HG03571 (cell line): ENCODE measurements at regions not wholly inside any gene's neighbourhood (a gene's known extent, or its start where the extent isn't known, plus 50 kb on each side); places are given as distances from the start of the nearest gene placed in this dataset.

Experiments used
- ATAC-seq: cut with Tn5 transposase; IDR thresholded peaks from one replicate; pipeline ENCODE4 v1.9.1; 2021; ENCODE audit not compliant: unreplicated experiment

- ATAC-seq = no peak
Measured at GRCh38 chr18:73742957-73743356, 404.7 kb downstream of the FBXO15 start.

- ATAC-seq = no peak
Measured at GRCh38 chr18:73741946-73742345, 405.7 kb downstream of the FBXO15 start.

- ATAC-seq = no peak
Measured at GRCh38 chr18:73739098-73739497, 408.5 kb downstream of the FBXO15 start.

GRCh38 chr18:73737990-73738389 lies 409.6 kb downstream of the FBXO15 start:
- no peak for ATAC-seq

- ATAC-seq = no peak
Measured at GRCh38 chr18:73735836-73736235, 411.8 kb downstream of the FBXO15 start.

GRCh38 chr18:73733806-73734314 lies 413.8 kb downstream of the FBXO15 start:
- ATAC-seq = no peak

- no peak for ATAC-seq
Measured at GRCh38 chr18:73733376-73733775, 414.3 kb downstream of the FBXO15 start.

- no peak for ATAC-seq
Measured at GRCh38 chr18:73728657-73729056, 419.0 kb downstream of the FBXO15 start.

- no peak for ATAC-seq
Measured at GRCh38 chr18:73724958-73725357, 422.7 kb downstream of the FBXO15 start.

GRCh38 chr18:73719611-73720010 lies 428.0 kb downstream of the FBXO15 start:
- no peak for ATAC-seq

- no peak for ATAC-seq
Measured at GRCh38 chr18:73717570-73717969, 430.1 kb downstream of the FBXO15 start.

GRCh38 chr18:73715210-73715670 lies 432.4 kb downstream of the FBXO15 start:
- no peak for ATAC-seq

GRCh38 chr18:73714466-73714865 lies 433.2 kb downstream of the FBXO15 start:
- no peak for ATAC-seq

- ATAC-seq = no peak
Measured at GRCh38 chr18:73711256-73711655, 436.4 kb downstream of the FBXO15 start.

GRCh38 chr18:73708591-73708990 lies 439.0 kb downstream of the FBXO15 start:
- no peak for ATAC-seq

GRCh38 chr18:73707035-73707434 lies 440.6 kb downstream of the FBXO15 start:
- ATAC-seq = no peak

- ATAC-seq = no peak
Measured at GRCh38 chr18:73697353-73697752, 450.3 kb downstream of the FBXO15 start.

- no peak for ATAC-seq
Measured at GRCh38 chr18:73696698-73697097, 450.9 kb downstream of the FBXO15 start.

GRCh38 chr18:73696171-73696570 lies 451.5 kb downstream of the FBXO15 start:
- ATAC-seq = no peak

- ATAC-seq = no peak
Measured at GRCh38 chr18:73693091-73693490, 454.5 kb downstream of the FBXO15 start.

GRCh38 chr18:73691624-73692023 lies 456.0 kb downstream of the FBXO15 start:
- no peak for ATAC-seq

- no peak for ATAC-seq
Measured at GRCh38 chr18:73691118-73691517, 456.5 kb downstream of the FBXO15 start.

- ATAC-seq = no peak
Measured at GRCh38 chr18:73690222-73690621, 457.4 kb downstream of the FBXO15 start.
